NCI-H69 (cell line): ENCODE measurements at regions not wholly inside any gene's neighbourhood (a gene's known extent, or its start where the extent isn't known, plus 50 kb on each side); places are given as distances from the start of the nearest gene placed in this dataset.

Experiments
- DNase-seq: peaks from one replicate; lab custom pipeline; 2025; lab: John Stamatoyannopoulos, UW

DNA sequence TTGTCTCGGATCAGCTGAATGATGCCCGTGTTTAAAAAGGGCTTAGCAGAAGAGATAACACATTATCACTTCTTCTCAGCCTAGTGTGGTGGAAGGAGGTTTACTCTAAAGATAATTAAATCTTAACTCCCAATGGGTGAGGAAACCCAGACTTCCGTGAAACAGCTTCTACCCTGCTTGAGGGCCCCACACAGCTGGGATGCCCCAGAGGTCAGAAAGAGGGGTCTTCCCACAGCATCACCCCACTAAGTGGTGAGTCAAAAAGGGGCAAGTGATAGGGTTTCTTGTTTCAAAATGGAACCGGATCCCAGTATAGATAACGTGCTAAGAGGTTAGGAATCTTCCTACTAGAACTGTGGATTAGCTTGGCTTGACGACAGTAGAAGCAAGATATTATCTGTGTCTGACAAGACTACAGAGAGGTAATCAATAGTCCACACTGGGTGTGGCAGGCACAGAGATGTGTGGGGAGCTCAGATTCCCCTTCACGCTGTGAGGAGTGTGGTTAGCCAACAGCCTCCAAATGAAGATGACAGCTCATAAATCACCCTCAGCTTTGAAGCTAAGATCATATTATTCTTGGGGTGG lies 129.6 kb upstream of the COPS8 start:
- DNase-seq: peak; percentile 9

GRCh38 chr2:236956641-236957040 lies 129.0 kb upstream of the COPS8 start:
- no peak for DNase-seq

GRCh38 chr2:236959036-236959435 lies 126.7 kb upstream of the COPS8 start:
- no peak for DNase-seq

DNA sequence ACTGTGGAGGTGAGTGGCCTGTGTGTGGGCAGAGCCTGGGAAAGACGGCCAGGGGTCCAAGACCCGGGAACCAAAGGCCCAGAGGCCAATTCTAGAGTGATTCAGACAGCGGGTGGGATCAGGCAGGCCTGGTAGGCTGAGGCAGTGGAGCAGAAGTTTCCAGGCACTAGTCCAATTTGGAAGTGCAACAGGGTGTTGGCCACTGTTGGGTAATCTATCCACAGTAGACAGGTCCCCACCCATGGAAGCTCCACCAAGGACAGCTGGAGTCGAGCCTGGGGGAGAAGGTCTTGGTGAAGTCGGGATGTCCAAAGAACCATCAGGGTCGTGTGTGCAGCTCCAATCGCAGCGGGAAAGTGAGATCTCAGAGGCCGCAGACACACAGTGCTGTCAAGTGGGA lies 125.8 kb upstream of the COPS8 start:
- no peak for DNase-seq

DNA sequence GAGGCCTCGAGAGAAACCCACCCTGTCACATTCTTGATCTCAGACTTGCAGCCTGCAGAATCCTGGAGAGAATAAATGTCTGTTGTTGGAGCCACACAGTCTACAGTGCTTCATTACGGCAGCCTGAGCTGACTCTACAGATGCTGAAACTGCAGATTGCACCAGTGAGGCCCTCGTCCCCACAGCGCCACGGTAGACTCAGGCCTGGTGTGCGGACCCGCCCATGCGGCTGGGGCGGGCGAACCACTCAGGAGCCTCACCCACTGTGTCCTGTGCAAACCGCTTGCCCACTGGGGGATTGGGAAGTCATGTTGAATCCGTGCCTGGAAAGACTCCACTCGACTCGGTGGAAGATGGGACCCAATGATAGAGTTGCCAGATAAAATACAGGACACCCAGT lies 125.2 kb upstream of the COPS8 start:
- no peak for DNase-seq

GRCh38 chr2:236962816-236963215 lies 122.9 kb upstream of the COPS8 start:
- no peak for DNase-seq

DNA sequence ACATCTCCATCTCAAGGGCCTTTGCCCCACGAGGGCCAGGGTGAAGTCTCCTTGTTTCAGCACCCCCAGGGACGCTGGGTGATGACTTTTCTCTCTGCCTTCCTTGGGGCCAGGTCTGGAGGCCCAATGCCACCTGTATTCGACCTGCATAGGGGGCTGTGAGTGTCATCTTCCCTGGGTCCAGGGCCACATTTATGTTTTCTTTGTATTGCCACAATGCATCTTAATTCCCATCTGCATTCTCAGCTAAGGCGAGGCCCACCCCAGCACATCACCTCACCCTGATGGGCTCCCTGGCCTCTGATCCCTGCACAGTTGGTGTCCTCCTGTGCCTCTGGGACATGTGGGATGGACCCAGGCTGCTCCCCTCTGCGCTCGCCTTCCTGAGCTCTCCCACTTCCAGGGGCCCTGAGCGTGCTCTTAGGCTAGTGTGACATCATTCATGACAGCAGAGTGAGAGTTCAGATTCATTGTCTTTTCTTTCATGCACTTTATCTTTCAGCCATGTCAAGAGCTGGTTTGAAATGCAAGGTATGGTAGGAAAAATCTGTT lies 122.0 kb upstream of the COPS8 start:
- DNase-seq: no peak

DNA sequence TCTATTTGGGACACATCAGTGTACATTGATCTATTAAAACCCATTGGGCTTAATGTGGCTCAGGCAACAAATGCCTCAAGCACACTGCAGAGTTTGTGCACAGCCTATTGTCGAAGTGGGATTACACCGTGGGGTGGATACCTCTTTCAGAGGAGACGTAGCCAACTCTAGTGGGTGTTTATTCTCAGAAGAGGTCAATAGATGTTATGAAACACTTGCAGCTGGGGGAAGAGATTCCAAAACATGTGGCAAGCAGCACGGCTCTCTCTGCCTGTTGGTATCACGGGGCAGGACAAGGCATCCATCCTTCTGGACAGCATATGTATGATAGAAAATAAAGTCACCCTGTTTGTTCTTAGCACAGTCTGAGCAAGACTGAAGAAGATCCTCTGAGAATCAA lies 121.4 kb upstream of the COPS8 start:
- DNase-seq: no peak

GRCh38 chr2:236965021-236965840 lies 120.5 kb upstream of the COPS8 start:
- DNase-seq: peak; percentile 48

GRCh38 chr2:236965841-236966096 lies 119.9 kb upstream of the COPS8 start:
- no peak for DNase-seq

GRCh38 chr2:236967499-236967783 lies 118.2 kb upstream of the COPS8 start:
- DNase-seq: no peak

DNA sequence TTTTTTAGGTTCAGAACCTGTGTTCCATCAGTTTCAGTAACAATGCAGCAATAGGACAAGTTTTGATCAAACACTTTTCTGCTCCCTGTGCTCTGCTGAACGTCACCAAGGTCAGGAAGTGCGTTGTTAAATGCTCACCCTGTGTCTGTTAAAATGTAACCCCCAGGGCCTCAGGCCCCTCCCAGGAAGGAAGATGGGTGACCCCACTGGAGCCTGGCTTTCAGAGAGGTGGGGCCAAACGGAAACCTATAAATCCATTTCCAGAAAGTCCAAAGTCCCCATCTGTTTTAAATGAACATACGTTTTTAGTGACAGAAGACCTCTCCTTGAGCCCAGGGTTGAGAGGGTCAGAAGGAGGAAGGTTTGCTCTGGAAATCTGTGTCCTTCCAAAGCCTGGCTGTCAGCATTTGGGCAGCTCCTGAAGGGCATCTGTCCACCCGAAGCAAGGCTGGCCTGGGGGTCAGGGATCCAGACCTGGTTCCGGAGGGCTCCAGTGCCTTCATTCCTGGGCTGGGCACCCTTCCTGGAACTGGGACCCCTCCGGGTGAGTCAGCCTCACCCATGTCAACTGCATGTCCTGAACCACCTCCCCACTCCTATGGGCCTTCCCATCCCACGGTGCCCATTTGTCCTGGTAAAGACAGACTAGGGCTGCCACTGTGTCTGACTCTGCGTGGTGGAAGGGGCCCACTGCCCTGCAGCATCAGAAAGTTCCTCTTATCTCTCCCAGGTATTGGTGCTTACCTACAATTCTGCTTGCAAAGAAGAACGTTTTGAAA lies 117.4 kb upstream of the COPS8 start:
- no peak for DNase-seq

- no peak for DNase-seq
These were observed 116.7 kb upstream of the COPS8 start for GRCh38 chr2:236968880-236969534.

GRCh38 chr2:236969767-236970655 lies 115.7 kb upstream of the COPS8 start:
- no peak for DNase-seq

GRCh38 chr2:236970656-236971010 lies 115.1 kb upstream of the COPS8 start:
- DNase-seq: peak; percentile 4

DNA sequence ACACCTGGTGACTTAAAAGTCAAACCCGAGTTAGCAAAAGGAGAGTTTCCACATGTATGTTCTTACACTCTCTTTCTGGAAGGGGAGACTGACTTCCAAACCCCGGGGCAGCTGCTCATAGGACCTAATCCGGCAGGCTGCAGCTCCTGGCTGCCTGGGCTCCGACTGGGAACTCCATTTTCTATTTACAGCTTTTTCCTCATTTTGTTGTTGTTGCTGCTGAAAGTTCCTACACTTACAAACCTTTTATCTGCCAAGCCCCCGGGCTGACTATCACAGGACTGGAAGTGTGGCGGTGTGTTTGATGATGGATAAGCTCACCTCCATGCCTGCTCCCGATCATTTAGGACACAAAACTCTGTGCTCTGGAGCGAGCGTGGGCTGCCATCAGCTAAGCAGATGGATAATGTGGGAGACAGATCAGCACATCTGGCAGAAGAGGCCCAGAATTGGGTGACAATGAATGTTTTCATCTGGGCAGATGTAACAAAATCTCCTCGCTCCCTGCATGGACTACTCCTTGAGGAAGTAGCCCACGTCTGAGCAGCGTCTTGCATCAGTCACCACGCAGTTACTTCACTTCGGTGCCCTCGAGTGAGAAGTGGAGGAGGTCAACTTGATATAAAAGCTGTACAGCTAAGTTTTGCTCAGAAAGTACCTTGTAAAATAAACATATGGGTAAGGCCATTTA lies 114.4 kb upstream of the COPS8 start:
- DNase-seq: no peak

- DNase-seq: no peak
These were observed 113.7 kb upstream of the COPS8 start for GRCh38 chr2:236971919-236972381.

- DNase-seq: peak; percentile 83
These were observed 113.0 kb upstream of the COPS8 start for GRCh38 chr2:236972491-236973342.

DNA sequence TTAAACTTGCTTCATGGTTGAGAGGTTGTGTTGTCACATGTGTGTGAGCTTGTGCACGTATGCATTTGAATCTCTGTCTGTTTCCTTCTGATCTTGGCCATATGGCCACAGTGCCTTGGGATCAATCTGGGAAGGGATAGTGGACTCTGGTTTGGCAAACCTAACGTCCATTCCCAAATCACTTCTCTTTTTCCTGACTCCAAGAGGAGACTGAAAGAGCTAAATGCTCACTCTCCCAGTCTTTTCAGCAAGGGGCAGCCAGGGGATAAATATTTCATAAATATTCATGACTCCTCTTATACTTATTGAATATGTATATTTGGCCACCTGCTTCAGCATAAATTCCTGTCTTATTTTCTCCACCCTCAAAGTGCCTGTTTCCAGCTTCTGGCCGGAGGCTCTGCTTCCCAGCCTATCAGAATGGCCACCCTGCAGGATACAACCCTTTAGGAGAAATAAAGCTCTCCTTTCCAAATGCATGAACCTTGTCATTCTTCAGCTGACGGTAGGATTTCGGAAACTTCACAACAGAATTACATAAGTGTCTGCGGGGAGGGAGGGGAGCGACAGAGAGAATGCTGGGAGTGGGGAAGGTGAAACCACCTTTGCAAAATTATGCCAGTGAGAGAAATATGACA lies 112.2 kb upstream of the COPS8 start:
- no peak for DNase-seq

DNA sequence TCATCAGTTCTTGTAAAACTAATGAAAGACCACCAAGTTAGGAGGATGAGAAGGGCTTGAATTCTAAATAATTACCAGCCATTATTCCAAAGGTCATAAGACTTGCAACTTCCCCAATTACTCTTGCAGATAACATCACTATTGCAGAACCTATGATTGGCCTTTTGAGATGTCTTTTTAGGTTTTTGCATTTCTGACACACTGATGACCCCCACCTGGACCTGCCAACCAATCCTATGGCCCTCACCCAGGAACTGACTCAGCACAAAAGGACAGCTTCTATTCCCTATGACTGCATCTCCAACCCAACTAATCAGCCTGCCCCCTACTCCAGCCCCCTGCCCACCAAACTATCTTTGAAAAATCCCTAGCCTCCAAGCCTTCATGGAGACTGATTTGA lies 111.5 kb upstream of the COPS8 start:
- no peak for DNase-seq
